Neural crest cell (in vitro differentiated cells): ENCODE measurements at regions not wholly inside any gene's neighbourhood (a gene's known extent, or its start where the extent isn't known, plus 50 kb on each side); places are given as distances from the start of the nearest gene placed in this dataset.

Experiments
- DNase-seq: peaks from one replicate; pipeline ENCODE4 v3.0.0; 2021; ENCODE audit warnings: low read depth, mixed read lengths, low spot score
- H3K27ac Mint-ChIP-seq: one replicate; pipeline ENCODE4 v1.8.0; 2021; ENCODE audit warnings: mild to moderate bottlenecking, mixed read lengths; ENCODE audit not compliant: unreplicated experiment
- H3K27me3 Mint-ChIP-seq: 2 replicates; pipeline ENCODE4 v1.8.0; 2021; ENCODE audit warnings: low read depth, mild to moderate bottlenecking, mixed read lengths
- H3K36me3 Mint-ChIP-seq: 2 replicates; pipeline ENCODE4 v1.8.0; 2021; ENCODE audit warnings: low read depth, mild to moderate bottlenecking, mixed read lengths
- H3K4me1 Mint-ChIP-seq: 2 replicates; pipeline ENCODE4 v1.8.0; 2021; ENCODE audit warnings: mixed read lengths
- H3K4me3 Mint-ChIP-seq: one replicate; pipeline ENCODE4 v1.8.0; 2021; ENCODE audit warnings: mild to moderate bottlenecking, mixed read lengths
- H3K9me3 Mint-ChIP-seq: 2 replicates; pipeline ENCODE4 v1.8.0; 2021; ENCODE audit warnings: mixed read lengths
- CTCF ChIP-seq: fragments of 200-600 bp; sonication (generic); conservative IDR thresholded peaks from 2 replicates; pipeline ENCODE4 v1.5.0; 2021; ENCODE audit warnings: antibody characterized with exemption, mild to moderate bottlenecking

GRCh38 chr12:73465106-73465505, 1072.5 kb upstream of the ATXN7L3B start:
- Mint-ChIP-seq H3K27ac (no peak overlapping the region), H3K27me3 (no peaks in the 10 kb centered on the region), H3K4me3 (no peak overlapping the region), H3K4me1 (no peaks in the 10 kb centered on the region), H3K36me3 (no peaks in the 10 kb centered on the region), H3K9me3 (peaks cover 6% of the 10 kb centered on the region)
- no peak for TF ChIP-seq CTCF
- no peak for DNase-seq

- DNase-seq = no peak
- TF ChIP-seq CTCF = no peak
- Mint-ChIP-seq H3K9me3 (peaks cover 7% of the 10 kb centered on the region), H3K4me1 (no peaks in the 10 kb centered on the region), H3K27ac (no peak overlapping the region), H3K36me3 (peaks cover 4% of the 10 kb centered on the region), H3K4me3 (no peak overlapping the region), H3K27me3 (no peaks in the 10 kb centered on the region)
Observed at GRCh38 chr12:73486256-73486655, 1051.4 kb upstream of the ATXN7L3B start.

- Mint-ChIP-seq H3K4me1 (no peaks in the 10 kb centered on the region), H3K4me3 (no peak overlapping the region), H3K9me3 (peaks cover 7% of the 10 kb centered on the region), H3K27me3 (no peaks in the 10 kb centered on the region), H3K36me3 (peaks cover 5% of the 10 kb centered on the region), H3K27ac (no peak overlapping the region)
- DNase-seq = no peak
- TF ChIP-seq CTCF = no peak
Observed at GRCh38 chr12:73506611-73507010, 1031.0 kb upstream of the ATXN7L3B start.

GRCh38 chr12:73514672-73515071, 1023.0 kb upstream of the ATXN7L3B start:
- DNase-seq = no peak
- Mint-ChIP-seq H3K9me3 (no peaks in the 10 kb centered on the region), H3K4me3 (no peak overlapping the region), H3K4me1 (no peaks in the 10 kb centered on the region), H3K36me3 (no peaks in the 10 kb centered on the region), H3K27ac (no peak overlapping the region), H3K27me3 (no peaks in the 10 kb centered on the region)
- TF ChIP-seq CTCF = peak; percentile 21

- Mint-ChIP-seq H3K4me3 (no peak overlapping the region), H3K36me3 (no peaks in the 10 kb centered on the region), H3K4me1 (no peaks in the 10 kb centered on the region), H3K27ac (no peak overlapping the region), H3K27me3 (no peaks in the 10 kb centered on the region), H3K9me3 (peaks cover 7% of the 10 kb centered on the region)
- no peak for TF ChIP-seq CTCF
- DNase-seq = no peak
Observed at GRCh38 chr12:73517859-73518258, 1019.8 kb upstream of the ATXN7L3B start.

- no peaks in the 10 kb centered on the region for H3K27me3 Mint-ChIP-seq
- no peak for TF ChIP-seq CTCF
- no peak for DNase-seq
- peaks cover 7% of the 10 kb centered on the region for H3K4me1 Mint-ChIP-seq
- peaks cover 10% of the 10 kb centered on the region for H3K9me3 Mint-ChIP-seq
- no peak overlapping the region for H3K27ac Mint-ChIP-seq
- H3K36me3 Mint-ChIP-seq = peaks cover 3% of the 10 kb centered on the region
- H3K4me3 Mint-ChIP-seq = no peak overlapping the region
Observed at GRCh38 chr12:73529231-73529630, 1008.4 kb upstream of the ATXN7L3B start.
